ENCODE measurements at regions not wholly inside any gene's neighbourhood (a gene's known extent, or its start where the extent isn't known, plus 50 kb on each side); places are given as distances from the start of the nearest gene placed in this dataset.

DNA sequence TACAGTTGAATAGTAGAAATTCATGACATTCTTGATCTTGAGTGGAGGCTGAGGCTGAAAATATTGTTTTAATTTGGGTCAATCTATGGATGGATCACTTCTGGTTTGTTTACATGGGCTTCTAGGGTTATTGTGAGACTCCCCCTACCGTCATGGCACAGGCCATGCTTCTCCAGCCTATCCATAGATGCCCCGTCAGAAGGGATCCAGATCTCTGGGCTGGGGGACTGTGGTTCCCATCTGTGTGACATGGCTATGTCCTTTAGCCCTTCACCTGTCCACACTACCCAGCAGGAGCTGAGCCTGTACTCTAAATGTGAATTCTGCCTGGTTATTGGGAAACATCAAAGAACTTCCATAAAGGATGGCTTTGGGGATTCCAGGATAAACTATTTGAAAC is 160.4 kb downstream of the ABCC12 start:
- Histone ChIP-seq H4K20me1 (ENCODE audit: insufficient read depth, low read length, poor library complexity, severe bottlenecking) (no peaks in the 10 kb centered on the region), H3K9ac (ENCODE audit: low read depth, low read length, poor library complexity, severe bottlenecking) (no peak overlapping the region), H3K9me3 (ENCODE audit: insufficient read depth, low read depth, low read length) (no peaks in the 10 kb centered on the region), H3K4me2 (ENCODE audit: low read depth, low read length, poor library complexity, severe bottlenecking) (no peak overlapping the region), H3K9me2 (replicated peaks; ENCODE audit: low read depth, low read length) (no peaks in the 10 kb centered on the region), H3K4me3 (ENCODE audit: low read length, poor library complexity, severe bottlenecking) (no peak overlapping the region), H2AFZ (ENCODE audit: low read length) (no peak overlapping the region), H3K4me1 (ENCODE audit: insufficient read depth, low read length, poor library complexity, severe bottlenecking) (no peaks in the 10 kb centered on the region), H3F3A (ENCODE audit: low read depth) (no peaks in the 10 kb centered on the region), H3K27me3 (ENCODE audit: insufficient read depth, low read length, poor library complexity, severe bottlenecking) (no peaks in the 10 kb centered on the region), H3K36me3 (ENCODE audit: insufficient read depth, low read length) (no peaks in the 10 kb centered on the region), H3K79me2 (ENCODE audit: insufficient read depth, low read length) (no peaks in the 10 kb centered on the region)
- no peak for TF ChIP-seq EZH2phosphoT487 (IDR thresholded peaks at IDR 0.05; ENCODE audit: borderline replicate concordance)
- TF ChIP-seq, protein P1, sequence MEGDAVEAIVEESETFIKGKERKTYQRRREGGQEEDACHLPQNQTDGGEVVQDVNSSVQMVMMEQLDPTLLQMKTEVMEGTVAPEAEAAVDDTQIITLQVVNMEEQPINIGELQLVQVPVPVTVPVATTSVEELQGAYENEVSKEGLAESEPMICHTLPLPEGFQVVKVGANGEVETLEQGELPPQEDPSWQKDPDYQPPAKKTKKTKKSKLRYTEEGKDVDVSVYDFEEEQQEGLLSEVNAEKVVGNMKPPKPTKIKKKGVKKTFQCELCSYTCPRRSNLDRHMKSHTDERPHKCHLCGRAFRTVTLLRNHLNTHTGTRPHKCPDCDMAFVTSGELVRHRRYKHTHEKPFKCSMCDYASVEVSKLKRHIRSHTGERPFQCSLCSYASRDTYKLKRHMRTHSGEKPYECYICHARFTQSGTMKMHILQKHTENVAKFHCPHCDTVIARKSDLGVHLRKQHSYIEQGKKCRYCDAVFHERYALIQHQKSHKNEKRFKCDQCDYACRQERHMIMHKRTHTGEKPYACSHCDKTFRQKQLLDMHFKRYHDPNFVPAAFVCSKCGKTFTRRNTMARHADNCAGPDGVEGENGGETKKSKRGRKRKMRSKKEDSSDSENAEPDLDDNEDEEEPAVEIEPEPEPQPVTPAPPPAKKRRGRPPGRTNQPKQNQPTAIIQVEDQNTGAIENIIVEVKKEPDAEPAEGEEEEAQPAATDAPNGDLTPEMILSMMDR (conservative IDR thresholded peaks at IDR 0.05; ENCODE audit: low read length), result no peak

DNA sequence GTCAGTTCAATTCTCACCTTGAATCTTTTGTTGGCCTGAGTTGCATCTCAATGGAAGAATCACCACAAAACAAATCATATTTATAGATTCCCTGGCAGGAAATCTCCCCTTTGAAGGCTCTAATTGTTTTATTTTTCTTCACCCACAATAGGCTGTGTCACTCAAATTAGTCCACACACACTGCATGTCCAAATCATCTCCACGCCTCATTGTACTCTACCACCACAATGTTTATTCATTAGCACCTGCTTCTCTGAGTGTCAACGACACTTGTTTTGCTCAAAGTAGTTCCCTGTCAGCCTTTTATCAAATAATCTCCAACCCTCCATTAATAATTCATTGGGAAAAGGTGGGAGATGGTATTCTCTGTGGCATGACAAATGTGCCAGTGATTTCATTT is 164.3 kb downstream of the ABCC12 start:
- Histone ChIP-seq H3K27me3 (ENCODE audit: insufficient read depth, low read length, poor library complexity, severe bottlenecking) (no peaks in the 10 kb centered on the region), H3K4me3 (ENCODE audit: low read length, poor library complexity, severe bottlenecking) (no peak overlapping the region), H3K79me2 (ENCODE audit: insufficient read depth, low read length) (no peaks in the 10 kb centered on the region), H3K36me3 (ENCODE audit: insufficient read depth, low read length) (no peaks in the 10 kb centered on the region), H3F3A (ENCODE audit: low read depth) (no peaks in the 10 kb centered on the region), H3K9me2 (replicated peaks; ENCODE audit: low read depth, low read length) (no peaks in the 10 kb centered on the region), H3K4me2 (ENCODE audit: low read depth, low read length, poor library complexity, severe bottlenecking) (no peak overlapping the region), H3K4me1 (ENCODE audit: insufficient read depth, low read length, poor library complexity, severe bottlenecking) (no peaks in the 10 kb centered on the region), H4K20me1 (ENCODE audit: insufficient read depth, low read length, poor library complexity, severe bottlenecking) (no peaks in the 10 kb centered on the region), H3K9ac (ENCODE audit: low read depth, low read length, poor library complexity, severe bottlenecking) (no peak overlapping the region), H3K9me3 (ENCODE audit: insufficient read depth, low read depth, low read length) (no peaks in the 10 kb centered on the region), H2AFZ (ENCODE audit: low read length) (no peak overlapping the region)
- TF ChIP-seq, protein P1 (conservative IDR thresholded peaks at IDR 0.05; ENCODE audit: low read length), result no peak
- no peak for TF ChIP-seq EZH2phosphoT487 (IDR thresholded peaks at IDR 0.05; ENCODE audit: borderline replicate concordance)

GRCh38 chr16:47990676-47991075 is 165.1 kb downstream of the ABCC12 start:
- Histone ChIP-seq H3K4me2 (ENCODE audit: low read depth, low read length, poor library complexity, severe bottlenecking) (no peak overlapping the region), H3K27me3 (ENCODE audit: insufficient read depth, low read length, poor library complexity, severe bottlenecking) (no peaks in the 10 kb centered on the region), H3K4me3 (ENCODE audit: low read length, poor library complexity, severe bottlenecking) (no peak overlapping the region), H3K9me3 (ENCODE audit: insufficient read depth, low read depth, low read length) (no peaks in the 10 kb centered on the region), H3K9ac (ENCODE audit: low read depth, low read length, poor library complexity, severe bottlenecking) (no peak overlapping the region), H3K36me3 (ENCODE audit: insufficient read depth, low read length) (no peaks in the 10 kb centered on the region), H4K20me1 (ENCODE audit: insufficient read depth, low read length, poor library complexity, severe bottlenecking) (no peaks in the 10 kb centered on the region), H3F3A (ENCODE audit: low read depth) (no peaks in the 10 kb centered on the region), H3K4me1 (ENCODE audit: insufficient read depth, low read length, poor library complexity, severe bottlenecking) (no peaks in the 10 kb centered on the region), H2AFZ (ENCODE audit: low read length) (no peak overlapping the region), H3K79me2 (ENCODE audit: insufficient read depth, low read length) (no peaks in the 10 kb centered on the region), H3K9me2 (replicated peaks; ENCODE audit: low read depth, low read length) (no peaks in the 10 kb centered on the region)
- TF ChIP-seq, protein P1 (conservative IDR thresholded peaks at IDR 0.05; ENCODE audit: low read length), result no peak
- no peak for TF ChIP-seq EZH2phosphoT487 (IDR thresholded peaks at IDR 0.05; ENCODE audit: borderline replicate concordance)

Measured in Loucy (cell line).